SJSA1 (cell line): ENCODE measurements at regions not wholly inside any gene's neighbourhood (a gene's known extent, or its start where the extent isn't known, plus 50 kb on each side); places are given as distances from the start of the nearest gene placed in this dataset.

Source experiments
- DNase-seq, 2 experiments: peaks; one replicate each; pipeline ENCODE4 v3.0.0-alpha.2; 2015 to 2020; ENCODE audit warnings: low spot score in 2 of 2, low read depth in 1 of 2
- H3K27ac ChIP-seq: fragments of 250-450 bp; sonication (Bioruptor Pico); 2 replicates; pipeline ENCODE4 v1.5.1; 2020; ENCODE audit warnings: mild to moderate bottlenecking, moderate library complexity
- H3K27me3 ChIP-seq: fragments of 250-450 bp; sonication (Bioruptor Pico); replicated peaks from 2 replicates; pipeline ENCODE4 v1.5.1; 2020; ENCODE audit warnings: mild to moderate bottlenecking, moderate library complexity
- H3K36me3 ChIP-seq: fragments of 250-450 bp; sonication (Bioruptor Pico); 2 replicates; pipeline ENCODE4 v1.5.1; 2020; ENCODE audit warnings: mild to moderate bottlenecking
- H3K4me1 ChIP-seq: fragments of 250-450 bp; sonication (Bioruptor Pico); replicated peaks from 2 replicates; pipeline ENCODE4 v1.6.1; 2021; ENCODE audit warnings: mild to moderate bottlenecking
- H3K4me3 ChIP-seq: fragments of 250-450 bp; sonication (Bioruptor Pico); 2 replicates; pipeline ENCODE4 v1.5.1; 2020; ENCODE audit warnings: mild to moderate bottlenecking
- H3K9me3 ChIP-seq: fragments of 250-450 bp; sonication (Bioruptor Pico); replicated peaks from 2 replicates; pipeline ENCODE4 v1.5.1; 2020; ENCODE audit warnings: mild to moderate bottlenecking

DNA sequence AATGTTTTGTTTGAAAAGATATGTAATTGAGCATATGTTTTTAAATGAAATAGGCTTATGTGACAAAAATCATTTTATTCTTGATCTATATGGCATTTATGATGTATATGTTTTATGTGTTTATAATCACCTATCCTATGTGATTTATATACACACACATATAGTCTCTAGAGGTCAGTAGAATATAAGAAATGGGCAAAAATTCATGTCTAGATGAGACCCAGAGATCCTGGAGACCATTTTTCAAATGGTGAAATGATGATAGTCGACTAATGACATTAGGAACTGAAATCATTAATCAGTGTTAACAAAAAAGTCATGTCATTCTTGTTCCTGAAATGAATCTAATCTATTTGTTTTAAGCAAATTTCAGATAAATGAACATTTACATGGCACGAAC is 709.2 kb upstream of the WWC1 start:
- Histone ChIP-seq H3K4me1 (no peaks in the 10 kb centered on the region), H3K4me3 (no peak overlapping the region), H3K9me3 (no peaks in the 10 kb centered on the region; the same call in 1 of the 2 replicates), H3K27ac (no peak overlapping the region), H3K27me3 (no peaks in the 10 kb centered on the region), H3K36me3 (no peaks in the 10 kb centered on the region)
- peak in 1 of 2 experiments; percentile 35 for DNase-seq

DNA sequence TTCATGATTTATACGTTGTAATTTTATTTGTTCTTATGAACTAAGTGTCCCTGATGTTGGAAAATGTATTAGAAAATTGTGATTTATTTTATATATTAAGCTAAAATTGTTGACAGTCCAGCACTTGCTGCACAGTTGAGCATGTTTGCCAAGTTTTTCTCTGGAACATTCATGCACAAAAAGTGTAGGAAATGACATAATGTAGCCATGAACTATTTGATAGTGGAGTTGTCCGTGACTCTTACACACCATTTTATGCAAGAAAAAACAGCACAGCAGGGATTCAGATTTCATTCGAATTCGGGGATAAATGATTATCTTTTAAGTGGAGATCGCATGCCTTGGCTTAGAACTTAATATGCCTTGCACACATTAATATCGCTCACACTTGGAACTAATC is 708.6 kb upstream of the WWC1 start:
- Histone ChIP-seq H3K4me3 (no peak overlapping the region), H3K27me3 (no peaks in the 10 kb centered on the region), H3K36me3 (no peaks in the 10 kb centered on the region), H3K27ac (no peak overlapping the region), H3K9me3 (no peaks in the 10 kb centered on the region; the same call in 1 of the 2 replicates), H3K4me1 (no peaks in the 10 kb centered on the region)
- DNase-seq, result no peak

DNA sequence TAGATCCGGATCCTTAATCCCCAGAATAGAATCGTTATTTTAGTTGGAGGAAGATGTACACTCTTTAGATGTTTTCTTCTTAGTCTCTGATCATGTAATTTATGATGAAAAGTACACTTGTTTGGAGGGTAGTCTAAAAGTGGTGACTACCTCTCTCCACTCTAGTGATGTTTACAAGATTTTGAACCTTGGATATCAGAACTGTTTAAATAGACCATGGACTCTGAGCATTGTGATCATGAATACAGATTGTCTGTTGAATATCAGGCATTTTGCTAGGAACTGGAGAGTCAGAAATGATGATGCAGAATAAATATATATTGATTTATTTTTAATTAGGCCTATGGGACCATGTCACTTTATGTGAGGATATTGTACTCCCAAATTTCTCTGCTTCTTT is 706.3 kb upstream of the WWC1 start:
- Histone ChIP-seq H3K4me1 (no peaks in the 10 kb centered on the region), H3K27me3 (no peaks in the 10 kb centered on the region), H3K9me3 (no peaks in the 10 kb centered on the region), H3K36me3 (no peaks in the 10 kb centered on the region), H3K27ac (no peak overlapping the region), H3K4me3 (no peak overlapping the region)
- DNase-seq, result no peak

DNA sequence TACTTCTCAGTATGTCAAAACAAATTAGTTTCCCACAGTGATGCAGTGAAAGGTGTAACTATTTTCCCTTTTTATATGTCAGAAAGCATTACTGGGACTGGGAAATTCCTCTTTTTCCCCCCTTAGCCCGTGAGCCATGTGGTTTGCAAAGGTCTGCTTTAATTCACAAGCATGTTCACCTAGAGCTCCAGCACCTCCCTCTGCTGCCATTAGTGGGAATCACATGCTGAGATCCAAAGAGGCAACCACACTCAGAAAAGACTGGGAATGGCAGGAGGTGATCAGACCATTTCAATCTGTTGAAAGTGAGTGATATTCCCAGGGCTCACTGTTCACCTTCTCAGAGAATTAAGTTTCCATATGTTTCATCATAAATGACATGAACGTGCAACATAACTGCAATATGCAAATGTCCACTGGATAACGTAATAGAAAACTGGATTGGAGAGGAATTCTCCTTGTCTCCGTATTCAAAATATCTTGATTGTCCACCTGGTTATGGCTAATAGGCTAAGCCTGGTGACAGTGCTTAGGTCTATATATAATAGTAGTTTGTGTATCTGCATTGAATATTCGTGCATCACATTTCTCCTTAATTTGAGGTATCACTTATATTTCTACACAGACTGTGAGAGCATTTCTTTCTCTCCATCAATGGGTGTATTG is 703.5 kb upstream of the WWC1 start:
- H3K27me3 ChIP-seq, result no peaks in the 10 kb centered on the region
- peaks cover 8% of the 10 kb centered on the region for H3K4me1 ChIP-seq
- no peak overlapping the region for H3K27ac ChIP-seq
- DNase-seq, result peak; percentile 48 to 56
- no peaks in the 10 kb centered on the region for H3K9me3 ChIP-seq
- no peak overlapping the region for H3K4me3 ChIP-seq
- H3K36me3 ChIP-seq, result no peaks in the 10 kb centered on the region

DNA sequence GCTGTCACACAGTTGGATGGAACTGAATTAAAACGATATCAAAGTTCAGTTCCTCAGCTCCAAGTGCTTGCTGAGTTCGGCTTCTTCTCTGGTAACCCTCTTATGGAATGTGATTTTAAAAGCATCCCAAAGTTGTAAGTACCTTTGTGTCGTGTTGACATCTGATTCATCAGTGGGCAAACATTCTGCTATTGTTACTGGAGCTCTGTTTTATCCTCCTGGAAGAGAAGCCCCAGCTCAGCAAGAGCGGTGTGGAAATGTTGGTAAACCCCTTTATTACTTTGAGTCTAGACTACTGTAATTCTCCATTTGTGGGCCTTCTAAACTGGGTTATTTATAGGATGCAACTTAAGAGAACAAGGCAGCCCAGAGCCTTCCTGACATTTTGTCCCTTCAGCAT is 699.3 kb upstream of the WWC1 start:
- DNase-seq, result peak in 1 of 2 experiments; percentile 45
- no peaks in the 10 kb centered on the region for H3K36me3 ChIP-seq
- H3K4me3 ChIP-seq, result no peak overlapping the region
- no peaks in the 10 kb centered on the region for H3K9me3 ChIP-seq
- no peaks in the 10 kb centered on the region for H3K27me3 ChIP-seq
- H3K27ac ChIP-seq, result no peak overlapping the region
- H3K4me1 ChIP-seq, result peaks cover 8% of the 10 kb centered on the region

DNA sequence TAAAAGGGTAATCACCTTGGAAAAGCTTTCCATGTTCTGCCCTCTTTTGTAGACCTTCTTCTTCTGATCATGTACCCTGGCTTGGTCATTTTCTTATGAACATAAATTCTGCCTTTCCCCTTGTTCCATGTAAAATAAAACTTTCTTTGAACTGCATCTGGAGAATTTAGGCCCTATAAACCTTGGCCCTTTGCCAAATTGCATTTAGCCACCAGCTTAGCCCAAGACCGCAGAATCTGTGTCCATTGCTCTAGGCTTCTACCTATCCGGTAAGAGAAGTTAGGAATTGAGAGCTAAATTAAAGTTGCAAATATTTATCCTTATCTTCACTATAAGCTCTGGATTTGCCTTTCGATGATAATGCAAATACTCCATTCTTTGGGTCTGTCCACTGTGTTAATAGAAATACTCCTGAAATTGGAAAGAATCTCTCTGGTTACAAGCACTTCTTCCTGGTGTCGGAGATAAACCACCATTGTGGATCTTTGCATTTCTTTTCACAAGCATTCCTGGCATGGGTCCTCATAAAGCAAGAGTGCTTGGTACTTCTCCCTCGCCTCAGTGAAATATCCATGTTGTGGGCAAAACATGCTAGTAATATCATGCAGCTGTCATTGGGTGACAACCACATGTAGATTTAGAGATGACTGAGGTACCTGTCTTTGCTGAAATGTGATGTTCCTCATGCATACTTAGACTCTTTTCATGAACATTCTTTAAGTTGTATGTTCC is 698.0 kb upstream of the WWC1 start:
- Histone ChIP-seq H3K4me3 (no peak overlapping the region), H3K27me3 (no peaks in the 10 kb centered on the region), H3K4me1 (peaks cover 8% of the 10 kb centered on the region), H3K27ac (no peak overlapping the region), H3K36me3 (no peaks in the 10 kb centered on the region), H3K9me3 (no peaks in the 10 kb centered on the region)
- DNase-seq, result no peak

DNA sequence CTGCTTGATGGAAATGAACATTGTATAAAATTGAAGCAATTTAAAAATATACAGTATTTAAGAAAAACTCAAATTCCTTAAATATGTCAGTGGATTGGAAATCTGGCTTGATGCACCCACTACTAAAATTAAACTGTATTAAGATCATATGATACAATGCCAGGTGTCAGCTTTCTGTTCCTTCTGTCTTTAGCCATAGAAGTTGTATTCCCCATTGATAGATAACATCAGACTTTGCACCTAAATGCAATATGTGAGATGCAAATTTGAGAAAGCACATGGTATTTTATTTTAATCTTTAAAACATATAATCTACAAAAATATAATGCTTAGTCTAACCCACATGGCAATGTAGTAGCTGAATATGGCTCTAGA is 697.4 kb upstream of the WWC1 start:
- Histone ChIP-seq H3K36me3 (no peaks in the 10 kb centered on the region), H3K9me3 (no peaks in the 10 kb centered on the region), H3K27me3 (no peaks in the 10 kb centered on the region), H3K4me1 (peaks cover 8% of the 10 kb centered on the region), H3K27ac (no peak overlapping the region), H3K4me3 (no peak overlapping the region)
- DNase-seq, result no peak

DNA sequence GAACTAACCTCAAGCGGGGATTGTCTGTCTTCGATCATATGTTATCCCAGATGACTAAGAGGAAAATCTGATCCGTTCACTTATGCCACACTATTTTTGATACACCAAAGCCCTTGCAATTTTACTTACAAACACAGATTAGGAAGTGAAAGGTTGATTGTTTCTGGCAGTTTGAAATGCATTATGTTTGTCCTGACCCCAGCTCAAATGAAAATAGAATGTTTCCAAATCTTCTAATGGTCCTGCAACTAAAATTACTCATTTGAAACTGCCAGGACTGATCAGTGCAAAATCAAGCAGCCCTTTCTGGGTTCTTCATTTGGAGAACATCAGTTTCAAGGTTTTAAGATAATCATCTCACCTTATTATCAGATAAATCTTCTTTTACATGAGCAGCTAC is 696.7 kb upstream of the WWC1 start:
- H3K27ac ChIP-seq, result no peak overlapping the region
- H3K27me3 ChIP-seq, result no peaks in the 10 kb centered on the region
- H3K36me3 ChIP-seq, result no peaks in the 10 kb centered on the region
- peaks cover 8% of the 10 kb centered on the region for H3K4me1 ChIP-seq
- DNase-seq, result no peak
- no peak overlapping the region for H3K4me3 ChIP-seq
- no peaks in the 10 kb centered on the region for H3K9me3 ChIP-seq

DNA sequence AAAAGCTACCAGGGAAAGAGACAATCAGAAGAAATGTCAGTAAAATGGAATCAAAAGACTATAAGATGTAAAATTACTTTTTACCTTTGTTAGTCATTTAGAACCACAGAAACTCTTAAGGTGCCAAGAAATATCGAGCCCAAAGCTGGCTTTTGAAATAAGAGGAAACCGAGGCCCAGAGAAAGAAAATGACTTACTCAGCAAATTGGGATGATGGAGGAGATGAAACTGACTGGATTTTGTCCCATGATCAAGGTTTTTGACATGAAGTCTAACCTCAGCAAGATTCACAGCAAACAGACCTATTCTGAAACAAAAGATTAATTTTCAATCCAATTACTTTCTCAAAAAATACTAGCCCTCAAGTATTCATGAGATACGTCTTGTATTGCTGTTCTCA is 696.2 kb upstream of the WWC1 start:
- Histone ChIP-seq H3K9me3 (no peaks in the 10 kb centered on the region), H3K27ac (no peak overlapping the region), H3K27me3 (no peaks in the 10 kb centered on the region), H3K4me3 (no peak overlapping the region), H3K36me3 (no peaks in the 10 kb centered on the region), H3K4me1 (peaks cover 8% of the 10 kb centered on the region)
- no peak for DNase-seq

DNA sequence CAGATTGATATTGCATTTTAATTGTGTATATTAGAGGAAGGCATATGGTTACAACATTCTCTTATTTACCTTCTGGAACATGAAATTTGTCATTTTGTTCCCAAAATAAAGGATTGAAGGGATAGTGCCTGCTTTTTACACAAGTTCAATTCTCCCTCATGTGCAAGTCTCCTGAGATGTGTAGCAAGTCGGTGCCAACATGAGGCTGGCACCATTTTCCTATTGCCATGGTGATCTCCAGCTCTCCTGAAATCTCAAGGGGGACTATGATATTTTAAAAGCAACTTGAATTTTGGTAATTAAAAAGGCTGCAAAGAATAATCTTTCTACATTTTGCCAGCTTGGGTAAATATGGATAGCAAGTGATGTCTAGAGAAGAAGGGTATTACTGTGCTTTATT is 693.3 kb upstream of the WWC1 start:
- no peaks in the 10 kb centered on the region for H3K27me3 ChIP-seq
- no peak overlapping the region for H3K4me3 ChIP-seq
- DNase-seq, result no peak
- H3K4me1 ChIP-seq, result no peaks in the 10 kb centered on the region
- H3K36me3 ChIP-seq, result no peaks in the 10 kb centered on the region
- H3K9me3 ChIP-seq, result no peaks in the 10 kb centered on the region
- no peak overlapping the region for H3K27ac ChIP-seq

DNA sequence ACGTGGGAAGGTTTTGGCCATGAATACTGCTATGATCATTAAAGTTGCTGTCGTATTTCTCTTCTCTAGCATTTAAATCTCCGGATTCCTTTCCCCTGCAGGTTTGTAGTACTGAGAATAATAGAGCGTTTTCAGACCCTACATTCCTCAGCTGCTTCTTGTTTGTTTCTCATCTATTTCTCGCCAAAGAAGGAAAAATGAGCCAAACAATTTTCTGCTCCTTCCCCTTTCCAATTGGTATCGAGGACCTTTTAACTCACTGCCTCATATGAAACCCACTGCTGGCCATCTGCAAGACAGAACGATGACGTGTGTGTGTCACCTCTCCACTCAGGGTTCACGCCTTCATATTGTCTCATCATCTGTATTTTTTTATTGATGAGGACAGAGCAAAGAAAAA is 689.4 kb upstream of the WWC1 start:
- H3K4me1 ChIP-seq, result no peaks in the 10 kb centered on the region
- no peak overlapping the region for H3K4me3 ChIP-seq
- H3K27me3 ChIP-seq, result no peaks in the 10 kb centered on the region
- H3K9me3 ChIP-seq, result no peaks in the 10 kb centered on the region
- H3K36me3 ChIP-seq, result no peaks in the 10 kb centered on the region
- no peak overlapping the region for H3K27ac ChIP-seq
- no peak for DNase-seq

DNA sequence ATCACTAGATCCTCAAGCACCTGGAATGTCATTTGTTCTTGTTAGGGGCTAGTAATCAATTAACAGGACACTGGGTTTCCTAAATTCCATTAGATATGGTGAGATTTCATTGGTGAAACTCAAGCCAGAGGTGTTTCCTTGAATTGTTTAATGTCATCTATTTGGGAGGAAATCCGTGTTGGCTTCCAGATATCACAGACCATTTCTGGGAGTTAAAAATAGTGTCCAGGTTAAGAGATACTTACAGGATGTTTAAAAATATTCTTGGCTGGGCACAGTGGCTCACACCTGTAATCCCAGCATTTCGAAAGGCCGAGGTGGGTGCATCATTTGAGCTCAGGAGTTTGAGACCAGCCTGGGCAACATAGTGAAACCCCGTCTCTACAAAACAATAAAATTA is 688.3 kb upstream of the WWC1 start:
- H3K4me1 ChIP-seq, result no peaks in the 10 kb centered on the region
- no peaks in the 10 kb centered on the region for H3K36me3 ChIP-seq
- no peak for DNase-seq
- no peak overlapping the region for H3K4me3 ChIP-seq
- no peak overlapping the region for H3K27ac ChIP-seq
- H3K9me3 ChIP-seq, result no peaks in the 10 kb centered on the region
- no peaks in the 10 kb centered on the region for H3K27me3 ChIP-seq

DNA sequence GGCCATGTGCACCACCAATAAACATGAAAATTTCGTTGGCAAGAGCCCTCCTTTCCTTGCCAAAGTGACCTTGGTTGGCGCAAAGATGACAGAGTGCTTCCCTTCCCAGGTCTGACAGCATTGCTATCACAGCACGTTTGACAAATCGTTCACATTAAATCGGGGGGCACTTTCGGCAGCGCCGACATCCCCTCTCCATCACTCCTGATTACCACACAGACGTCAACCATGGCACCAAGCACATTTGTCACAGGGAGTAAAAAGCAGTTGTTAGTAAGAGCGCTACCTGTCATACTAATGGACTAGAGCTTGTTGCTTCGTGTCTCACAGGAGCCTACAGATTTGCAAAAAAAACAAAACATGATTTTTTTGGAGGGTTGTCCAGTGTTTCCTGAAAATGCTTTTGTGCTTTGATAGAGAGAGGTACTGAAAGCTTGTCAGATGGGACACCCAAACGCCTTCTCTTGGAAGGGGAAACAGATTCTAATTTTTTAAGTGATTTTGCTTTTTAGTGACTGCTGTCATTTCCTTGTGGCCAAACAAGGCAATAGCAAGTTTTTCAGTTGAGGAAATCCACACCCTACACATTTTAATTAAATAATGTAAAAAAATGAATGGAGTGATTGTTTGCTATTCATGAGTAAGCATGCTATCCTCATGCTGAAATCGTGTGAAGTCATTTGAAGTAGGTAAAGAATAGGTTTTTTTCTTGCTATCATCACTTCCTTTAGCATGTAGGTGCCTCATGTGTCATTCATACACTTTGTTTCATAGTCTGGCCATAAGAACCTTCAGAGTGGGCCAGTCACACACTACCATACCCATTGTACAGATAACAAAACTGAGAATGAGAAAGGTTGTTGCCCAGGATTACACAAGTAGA is 682.8 kb upstream of the WWC1 start:
- H3K4me1 ChIP-seq, result no peaks in the 10 kb centered on the region
- no peak for DNase-seq

More for the DNA sequence above, 682.8 kb upstream of the WWC1 start:
- no peak overlapping the region for H3K27ac ChIP-seq
- H3K9me3 ChIP-seq, result no peaks in the 10 kb centered on the region
- H3K27me3 ChIP-seq, result no peaks in the 10 kb centered on the region
- no peaks in the 10 kb centered on the region for H3K36me3 ChIP-seq
- H3K4me3 ChIP-seq, result no peak overlapping the region
